ENCODE measurements at regions not wholly inside any gene's neighbourhood (a gene's known extent, or its start where the extent isn't known, plus 50 kb on each side); places are given as distances from the start of the nearest gene placed in this dataset.

- H3K79me2 ChIP-seq (ENCODE audit: insufficient read depth, low read depth) = no peaks in the 10 kb centered on the region
- no peak overlapping the region for H3K9ac ChIP-seq
- no peak overlapping the region for H2AFZ ChIP-seq (ENCODE audit: low read depth)
- no peak for TF ChIP-seq CTCF (conservative IDR thresholded peaks at IDR 0.05; ENCODE audit: low read depth, low read length)
- H3K27me3 ChIP-seq (ENCODE audit: insufficient read depth, low read depth) = no peaks in the 10 kb centered on the region
- no peak overlapping the region for H3K4me2 ChIP-seq
- no peak overlapping the region for H3K4me3 ChIP-seq (IDR thresholded peaks at IDR 0.05; ENCODE audit: insufficient read depth, low read depth, low read length)
- no peaks in the 10 kb centered on the region for H3K4me1 ChIP-seq (ENCODE audit: low read depth, poor library complexity, severe bottlenecking)
- H4K20me1 ChIP-seq (ENCODE audit: insufficient read depth) = no peaks in the 10 kb centered on the region
- no peak overlapping the region for H3K27ac ChIP-seq
- no peaks in the 10 kb centered on the region for H3K36me3 ChIP-seq (ENCODE audit: insufficient read depth)
These were observed 135.9 kb upstream of the FBN2 start for GRCh38 chr5:128673970-128674369.

GRCh38 chr5:128674837-128675446 lies 136.9 kb upstream of the FBN2 start:
- Histone ChIP-seq H3K36me3 (ENCODE audit: insufficient read depth) (no peaks in the 10 kb centered on the region), H3K27ac (no peak overlapping the region), H3K79me2 (ENCODE audit: insufficient read depth, low read depth) (no peaks in the 10 kb centered on the region), H3K4me3 (IDR thresholded peaks at IDR 0.05; ENCODE audit: insufficient read depth, low read depth, low read length) (no peak overlapping the region), H2AFZ (ENCODE audit: low read depth) (no peak overlapping the region), H3K4me1 (ENCODE audit: low read depth, poor library complexity, severe bottlenecking) (no peaks in the 10 kb centered on the region), H3K4me2 (no peak overlapping the region), H3K27me3 (ENCODE audit: insufficient read depth, low read depth) (no peaks in the 10 kb centered on the region), H4K20me1 (ENCODE audit: insufficient read depth) (no peaks in the 10 kb centered on the region), H3K9ac (no peak overlapping the region)
- TF ChIP-seq CTCF (conservative IDR thresholded peaks at IDR 0.05; ENCODE audit: low read depth, low read length) = peak; percentile 68

- no peak overlapping the region for H3K9ac ChIP-seq
- no peak overlapping the region for H3K27ac ChIP-seq
- H3K79me2 ChIP-seq (ENCODE audit: insufficient read depth, low read depth) = no peaks in the 10 kb centered on the region
- H3K4me3 ChIP-seq (IDR thresholded peaks at IDR 0.05; ENCODE audit: insufficient read depth, low read depth, low read length) = no peak overlapping the region
- H3K4me1 ChIP-seq (ENCODE audit: low read depth, poor library complexity, severe bottlenecking) = no peaks in the 10 kb centered on the region
- no peak for TF ChIP-seq CTCF (conservative IDR thresholded peaks at IDR 0.05; ENCODE audit: low read depth, low read length)
- H3K27me3 ChIP-seq (ENCODE audit: insufficient read depth, low read depth) = no peaks in the 10 kb centered on the region
- H2AFZ ChIP-seq (ENCODE audit: low read depth) = no peak overlapping the region
- no peaks in the 10 kb centered on the region for H4K20me1 ChIP-seq (ENCODE audit: insufficient read depth)
- no peak overlapping the region for H3K4me2 ChIP-seq
- no peaks in the 10 kb centered on the region for H3K36me3 ChIP-seq (ENCODE audit: insufficient read depth)
These were observed 143.1 kb upstream of the FBN2 start for GRCh38 chr5:128681096-128681495.

GRCh38 chr5:128681764-128682592 lies 143.9 kb upstream of the FBN2 start:
- Histone ChIP-seq H3K9ac (no peak overlapping the region), H3K27ac (no peak overlapping the region), H3K4me1 (ENCODE audit: low read depth, poor library complexity, severe bottlenecking) (no peaks in the 10 kb centered on the region), H2AFZ (ENCODE audit: low read depth) (no peak overlapping the region), H4K20me1 (ENCODE audit: insufficient read depth) (no peaks in the 10 kb centered on the region), H3K27me3 (ENCODE audit: insufficient read depth, low read depth) (no peaks in the 10 kb centered on the region), H3K4me3 (IDR thresholded peaks at IDR 0.05; ENCODE audit: insufficient read depth, low read depth, low read length) (no peak overlapping the region), H3K4me2 (no peak overlapping the region), H3K79me2 (ENCODE audit: insufficient read depth, low read depth) (no peaks in the 10 kb centered on the region), H3K36me3 (ENCODE audit: insufficient read depth) (no peaks in the 10 kb centered on the region)
- TF ChIP-seq CTCF (conservative IDR thresholded peaks at IDR 0.05; ENCODE audit: low read depth, low read length) = no peak
